Psoas muscle (tissue), 7 donors: ENCODE measurements at regions not wholly inside any gene's neighbourhood (a gene's known extent, or its start where the extent isn't known, plus 50 kb on each side); places are given as distances from the start of the nearest gene placed in this dataset.
"Not testable (repeated sequence)": the region's sequence is repeated elsewhere in the genome, so short reads cannot be mapped to it uniquely, and the experiment has no call there.

Source experiments
- ATAC-seq, 4 donors: fragments of 200-7000 bp; cut with Tn5 transposase; one replicate each; pipeline ENCODE4 v1.9.1; 2020; ENCODE audit warnings: moderate library complexity in 3 of 4, mild to moderate bottlenecking in 2 of 4
- DNase-seq, 2 donors: peaks; one replicate each; pipeline ENCODE4 v3.0.0-alpha.2; 2020
- H3K27ac ChIP-seq: fragments of 200-600 bp; one replicate; pipeline ENCODE4 v1.8.0; 2022
- H3K27me3 ChIP-seq, 3 donors: fragments of 200-600 bp in 1 of 3; one replicate each; pipeline versions ENCODE4 v1.6.1 to v1.8.0; 2013 to 2022; ENCODE audit warnings: low read length in 2 of 3, mild to moderate bottlenecking in 2 of 3, moderate library complexity in 1 of 3; ENCODE audit not compliant: insufficient read depth in 3 of 3
- H3K36me3 ChIP-seq, 2 donors: fragments of 200-600 bp in 1 of 2; one replicate each; pipeline versions ENCODE4 v1.6.1 to v1.8.0; 2013 to 2022; ENCODE audit warnings: low read depth in 1 of 2, mild to moderate bottlenecking in 1 of 2, moderate library complexity in 1 of 2; ENCODE audit not compliant: insufficient read depth in 1 of 2
- H3K4me1 ChIP-seq: fragments of 200-600 bp; one replicate; pipeline ENCODE4 v1.8.0; 2022
- H3K4me3 ChIP-seq: fragments of 200-600 bp; one replicate; pipeline ENCODE4 v1.8.0; 2022; ENCODE audit warnings: mild to moderate bottlenecking
- H3K9me3 ChIP-seq: fragments of 200-600 bp; one replicate; pipeline ENCODE4 v1.8.0; 2022
- WGBS, 3 donors: extraction: QIAGEN DNeasy Blood & Tissue Kit; methylation state at CpG; one replicate each; pipeline versions ENCODE4 v1.1.6 to v1.1.7; 2013; 5-methylcytosine and 5-hydroxymethylcytosine counted together
- intact Hi-C, 2 donors: fragments of 100-400 bp; cut with DNase I; formaldehyde crosslinking; loops; one replicate each; pipeline versions ENCODE4 v1.11.0 to v1.14.2; 2022
- TF ChIP-seq, protein P1 (sequence below): fragments of 200-600 bp; IDR thresholded peaks from one replicate; pipeline ENCODE4 v1.8.0; 2022; ENCODE audit warnings: antibody characterized with exemption
- donor health status: healthy with polysubstance abuse.
- donor health status: DM: no; HTN: no; CAD: no; lungs with moderate emphysema.
- donor health status: Bipolar disorder and iron deficiency.
- donor health status: healthy.
- donor health status: DM: yes; HTN: yes; CAD: no.
- donor health status: DM: no; HTN: no; CAD: no.
- donor health status: DM: yes; HTN: yes; CAD: no.

DNA sequence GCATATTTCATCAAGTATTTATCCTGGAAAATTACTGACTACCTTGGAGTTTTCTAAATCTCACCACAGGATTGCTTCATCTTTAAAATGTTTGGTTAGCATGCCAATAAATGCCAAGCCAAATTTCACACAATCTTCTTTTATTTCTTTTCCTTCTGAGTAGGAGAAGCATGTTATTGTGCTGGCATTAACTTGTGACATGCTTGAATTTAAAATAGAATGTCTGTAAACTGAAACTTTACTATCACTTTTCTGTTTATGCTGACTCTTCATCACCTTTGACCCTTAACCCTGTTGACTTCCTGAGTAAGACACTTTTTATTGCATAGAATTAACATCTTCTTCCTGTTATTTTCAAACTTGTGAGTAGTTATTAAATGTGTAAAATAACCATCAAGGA lies 56.2 kb upstream of the LRRTM4 start:
- intact Hi-C loops = no loop called here
- no peak for DNase-seq
- TF ChIP-seq, protein P1, sequence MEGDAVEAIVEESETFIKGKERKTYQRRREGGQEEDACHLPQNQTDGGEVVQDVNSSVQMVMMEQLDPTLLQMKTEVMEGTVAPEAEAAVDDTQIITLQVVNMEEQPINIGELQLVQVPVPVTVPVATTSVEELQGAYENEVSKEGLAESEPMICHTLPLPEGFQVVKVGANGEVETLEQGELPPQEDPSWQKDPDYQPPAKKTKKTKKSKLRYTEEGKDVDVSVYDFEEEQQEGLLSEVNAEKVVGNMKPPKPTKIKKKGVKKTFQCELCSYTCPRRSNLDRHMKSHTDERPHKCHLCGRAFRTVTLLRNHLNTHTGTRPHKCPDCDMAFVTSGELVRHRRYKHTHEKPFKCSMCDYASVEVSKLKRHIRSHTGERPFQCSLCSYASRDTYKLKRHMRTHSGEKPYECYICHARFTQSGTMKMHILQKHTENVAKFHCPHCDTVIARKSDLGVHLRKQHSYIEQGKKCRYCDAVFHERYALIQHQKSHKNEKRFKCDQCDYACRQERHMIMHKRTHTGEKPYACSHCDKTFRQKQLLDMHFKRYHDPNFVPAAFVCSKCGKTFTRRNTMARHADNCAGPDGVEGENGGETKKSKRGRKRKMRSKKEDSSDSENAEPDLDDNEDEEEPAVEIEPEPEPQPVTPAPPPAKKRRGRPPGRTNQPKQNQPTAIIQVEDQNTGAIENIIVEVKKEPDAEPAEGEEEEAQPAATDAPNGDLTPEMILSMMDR = no peak
- no peak overlapping the region for H3K4me3 ChIP-seq
- no peaks in the 10 kb centered on the region for H3K9me3 ChIP-seq
- ATAC-seq = no peak
- no peaks in the 10 kb centered on the region for H3K27me3 ChIP-seq
- H3K4me1 ChIP-seq = no peaks in the 10 kb centered on the region
- H3K36me3 ChIP-seq = no peaks in the 10 kb centered on the region
- H3K27ac ChIP-seq = no peak overlapping the region

DNA sequence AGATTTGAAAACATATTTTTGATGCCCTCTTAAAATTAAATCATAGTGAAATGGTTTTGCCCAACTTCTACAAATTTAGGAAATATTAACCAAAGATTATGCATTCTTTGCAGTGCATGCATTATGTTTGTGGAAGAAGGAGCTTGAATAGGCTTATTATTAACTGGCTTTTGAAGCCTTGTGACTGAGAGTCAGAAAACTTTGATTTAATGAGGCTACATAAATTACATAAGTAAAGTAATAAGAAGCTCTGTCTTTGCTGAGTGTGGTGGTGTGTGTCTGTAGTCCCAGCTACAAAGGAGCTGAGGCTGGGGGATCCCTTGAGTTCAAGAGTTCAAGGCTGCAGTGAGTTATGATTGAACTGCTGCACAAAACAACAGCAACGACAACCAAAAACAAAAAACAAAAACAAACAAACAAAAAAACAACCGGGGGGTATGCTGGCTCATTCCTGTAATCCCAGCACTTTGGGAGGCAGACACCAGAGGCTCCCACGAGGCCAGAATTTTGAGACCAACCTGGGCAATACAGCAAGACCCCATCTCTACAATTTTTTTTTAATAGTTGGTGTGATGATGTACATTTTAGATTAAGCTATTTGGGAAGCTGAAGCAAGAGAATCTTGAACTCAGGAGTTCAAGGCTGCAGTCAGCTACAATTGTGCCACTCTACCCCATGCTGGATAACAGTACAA lies 57.0 kb upstream of the LRRTM4 start:
- H3K4me3 ChIP-seq = no peak overlapping the region
- WGBS, 3 donors = 68 to 72% (median 68%) methylated on average over 3 of the region's 3 CpGs
- no peak for DNase-seq
- no peaks in the 10 kb centered on the region for H3K4me1 ChIP-seq
- no peak overlapping the region for H3K27ac ChIP-seq
- ATAC-seq = no peak
- no peaks in the 10 kb centered on the region for H3K27me3 ChIP-seq
- no peaks in the 10 kb centered on the region for H3K36me3 ChIP-seq
- no peaks in the 10 kb centered on the region for H3K9me3 ChIP-seq
- TF ChIP-seq, protein P1 = no peak
- intact Hi-C loops = no loop called here

DNA sequence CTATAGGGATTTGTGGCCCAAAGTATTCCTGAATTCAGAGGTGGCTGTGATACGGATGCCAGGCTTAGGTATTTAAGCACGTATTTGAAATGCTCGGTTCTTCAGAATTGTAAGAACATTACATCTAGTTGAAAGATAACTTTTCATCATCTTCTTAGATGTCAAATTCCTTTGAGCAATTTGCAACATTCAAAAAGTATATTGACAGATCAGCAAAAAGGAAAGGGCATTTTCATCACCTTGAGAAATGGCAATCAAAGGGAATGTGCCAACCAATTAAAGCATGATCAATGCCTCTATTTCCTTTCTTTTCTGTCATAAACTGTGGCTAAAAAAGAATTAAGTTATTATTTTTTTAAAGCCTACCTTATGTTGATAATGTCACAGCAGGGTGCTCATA lies 66.3 kb upstream of the LRRTM4 start:
- WGBS, 3 donors = 86 to 92% (median 88%) methylated on average over 3 of the region's 3 CpGs
- intact Hi-C loops = no loop called here
- TF ChIP-seq, protein P1 = no peak
- no peaks in the 10 kb centered on the region for H3K27me3 ChIP-seq
- DNase-seq (no peak), ATAC-seq (no peak)
- H3K9me3 ChIP-seq = no peaks in the 10 kb centered on the region
- H3K27ac ChIP-seq = no peak overlapping the region
- H3K36me3 ChIP-seq = no peaks in the 10 kb centered on the region
- H3K4me1 ChIP-seq = no peaks in the 10 kb centered on the region
- H3K4me3 ChIP-seq = no peak overlapping the region

DNA sequence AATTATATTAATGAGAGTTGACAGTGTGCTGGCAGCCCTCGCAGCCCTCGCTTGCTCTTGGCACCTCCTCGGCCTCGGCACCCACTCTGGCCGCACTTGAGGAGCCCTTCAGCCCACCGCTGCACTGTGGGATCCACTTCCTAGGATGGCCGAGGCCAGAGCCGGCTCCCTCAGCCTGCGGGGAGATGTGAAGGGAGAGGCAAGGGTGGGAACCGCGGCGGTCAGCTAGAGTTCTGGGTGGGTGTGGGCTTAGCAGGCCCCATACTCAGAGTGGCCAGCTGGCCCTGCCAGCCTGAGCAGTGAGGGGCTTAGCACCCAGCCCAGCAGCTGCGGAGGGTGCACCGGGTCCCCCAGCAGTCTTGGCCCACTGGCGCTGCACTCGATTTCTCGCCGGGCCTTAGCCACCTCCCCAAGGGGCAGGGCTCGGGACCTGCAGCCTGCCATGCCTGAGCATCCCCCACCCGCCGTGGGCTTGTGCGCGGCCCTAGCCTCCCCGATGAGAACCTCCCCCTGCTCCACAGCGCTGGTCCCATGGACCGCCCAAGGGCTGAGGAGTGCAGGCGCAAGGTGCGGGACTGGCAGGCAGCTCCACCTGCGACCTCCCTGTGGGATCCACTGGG lies 68.2 kb upstream of the LRRTM4 start:
- intact Hi-C loops = no loop called here
- TF ChIP-seq, protein P1 = no peak
- DNase-seq (no peak), ATAC-seq (no peak)
- Histone ChIP-seq H3K27ac (no peak overlapping the region), H3K27me3 (no peaks in the 10 kb centered on the region), H3K4me1 (no peaks in the 10 kb centered on the region), H3K9me3 (no peaks in the 10 kb centered on the region), H3K4me3 (no peak overlapping the region), H3K36me3 (no peaks in the 10 kb centered on the region)
- 96 to 97% (median 97%) methylated on average over 27 to 29 of the region's 29 CpGs for WGBS, 3 donors

DNA sequence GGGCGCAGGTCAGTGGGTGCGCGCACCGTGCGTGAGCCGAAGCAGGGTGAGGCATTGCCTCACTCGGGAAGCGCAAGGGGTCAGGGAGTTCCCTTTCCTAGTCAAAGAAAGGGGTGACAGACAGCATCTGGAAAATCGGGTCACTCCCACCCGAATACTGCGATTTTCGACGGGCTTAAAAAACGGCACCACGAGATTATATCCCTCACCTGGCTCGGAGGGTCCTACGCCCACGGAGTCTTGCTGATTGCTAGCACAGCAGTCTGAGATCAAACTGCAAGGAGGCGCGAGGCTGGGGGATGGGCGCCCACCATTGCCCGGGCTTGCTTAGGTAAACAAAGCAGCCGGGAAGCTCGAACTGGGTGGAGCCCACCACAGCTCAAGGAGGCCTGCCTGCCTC lies 70.8 kb upstream of the LRRTM4 start:
- intact Hi-C loops, H3K27ac ChIP-seq, H3K4me1 ChIP-seq, H3K4me3 ChIP-seq, DNase-seq, H3K9me3 ChIP-seq, H3K27me3 ChIP-seq, H3K36me3 ChIP-seq, ATAC-seq: not testable (repeated sequence)
- WGBS, 3 donors = 85 to 91% (median 89%) methylated on average over 15 to 24 of the region's 24 CpGs
